ENCODE measurements at regions not wholly inside any gene's neighbourhood (a gene's known extent, or its start where the extent isn't known, plus 50 kb on each side); places are given as distances from the start of the nearest gene placed in this dataset.
"Not testable (repeated sequence)": the region's sequence is repeated elsewhere in the genome, so short reads cannot be mapped to it uniquely, and the experiment has no call there.

DNA sequence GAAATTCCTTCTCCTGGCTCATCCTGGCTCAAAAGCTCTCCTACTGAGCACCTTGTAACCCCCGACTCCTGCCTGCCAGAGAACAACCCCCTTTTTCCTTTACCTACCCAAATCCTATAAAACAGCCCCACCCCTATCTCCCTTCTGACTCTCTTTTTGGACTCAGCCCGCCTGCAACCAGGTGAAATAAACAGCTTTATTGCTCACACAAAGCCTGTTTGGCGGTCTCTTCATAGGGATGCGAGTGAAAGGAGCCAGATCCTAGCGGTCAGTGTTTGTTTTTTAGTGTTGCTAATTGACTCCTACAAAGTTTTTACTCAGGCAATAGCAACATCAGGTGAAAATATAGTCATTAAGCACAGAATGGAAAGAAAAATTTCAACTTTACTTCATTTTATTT is 592.3 kb upstream of the AADAT start:
- DNase-seq = not testable (repeated sequence)

DNA sequence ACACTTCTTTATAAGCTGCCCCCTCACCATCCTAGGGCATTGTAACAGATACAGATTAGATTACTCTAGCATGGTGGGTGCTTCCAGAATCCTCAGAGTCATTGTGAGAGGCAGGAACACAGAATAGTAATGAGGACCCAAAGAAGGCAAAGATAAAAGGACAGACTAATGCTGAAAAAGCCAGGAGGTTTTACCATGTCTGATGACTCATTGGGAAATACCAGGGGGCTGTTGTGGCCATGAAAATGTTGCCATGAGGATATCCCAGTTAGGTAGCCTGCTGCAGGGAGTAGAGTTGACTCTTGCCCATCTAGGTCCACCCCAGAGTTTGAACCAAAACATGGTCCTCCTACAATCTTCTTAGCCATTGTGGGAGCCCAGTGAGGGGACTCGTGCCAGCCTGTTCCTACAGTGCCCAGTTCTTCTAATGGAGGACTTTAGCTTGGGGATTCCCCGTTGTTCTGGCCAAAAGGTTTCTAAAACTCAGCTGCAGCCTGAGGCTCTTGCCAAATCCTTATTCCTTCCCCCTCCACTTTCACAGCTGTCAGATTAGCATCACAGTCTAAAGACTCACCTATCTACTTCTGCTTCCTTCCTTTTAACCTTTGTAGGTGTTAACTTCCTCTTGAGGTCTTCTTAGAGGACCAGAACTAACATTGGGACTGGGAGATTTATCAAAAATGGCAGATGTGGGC is 586.0 kb upstream of the AADAT start:
- peak; percentile 64 for DNase-seq

DNA sequence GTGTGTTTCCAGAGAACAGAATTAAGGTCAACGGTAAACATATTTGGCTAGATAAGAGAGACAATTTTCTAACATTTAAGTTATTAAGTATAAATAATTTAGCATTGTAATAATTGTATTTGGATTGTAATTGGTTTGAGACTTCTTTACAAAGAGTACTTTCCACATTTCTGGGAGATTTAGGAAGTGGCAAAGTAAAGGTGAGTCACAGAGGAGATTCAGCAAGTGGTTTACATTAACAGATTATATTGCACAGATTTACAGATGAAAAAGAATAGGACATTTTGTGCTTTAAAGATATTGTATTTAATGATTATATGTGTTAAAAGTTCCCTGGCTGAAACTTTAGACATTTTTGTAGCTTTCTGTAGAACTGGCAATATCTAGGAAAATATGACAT is 584.4 kb upstream of the AADAT start:
- DNase-seq = peak; percentile 33

DNA sequence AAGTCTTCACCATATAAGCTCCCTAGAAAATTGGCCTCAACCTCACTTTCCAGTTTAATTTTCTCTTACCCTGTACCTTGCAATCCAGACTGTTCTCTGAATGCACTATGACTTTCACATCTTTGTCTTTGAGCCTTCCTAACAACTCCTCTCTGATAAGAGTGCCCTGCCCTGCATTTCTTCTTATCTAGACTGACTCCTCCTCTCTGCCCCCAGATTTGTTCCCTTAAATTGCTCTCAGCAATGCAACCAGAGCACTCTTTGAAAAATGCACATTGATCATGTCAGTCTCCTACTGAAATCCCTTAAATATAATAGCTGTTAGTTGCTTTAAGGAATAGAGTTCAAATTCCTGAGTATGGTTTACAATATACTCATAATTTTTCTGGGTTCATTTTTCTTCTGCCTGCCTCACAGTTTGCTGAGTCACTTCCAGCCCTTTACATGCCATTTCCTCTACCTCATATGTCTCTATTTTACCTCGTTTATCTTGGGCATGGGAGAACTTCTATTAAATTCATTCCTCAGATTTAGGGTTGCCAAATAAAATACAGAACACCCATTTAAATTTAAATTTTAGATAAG is 582.7 kb upstream of the AADAT start:
- DNase-seq = peak; percentile 82

DNA sequence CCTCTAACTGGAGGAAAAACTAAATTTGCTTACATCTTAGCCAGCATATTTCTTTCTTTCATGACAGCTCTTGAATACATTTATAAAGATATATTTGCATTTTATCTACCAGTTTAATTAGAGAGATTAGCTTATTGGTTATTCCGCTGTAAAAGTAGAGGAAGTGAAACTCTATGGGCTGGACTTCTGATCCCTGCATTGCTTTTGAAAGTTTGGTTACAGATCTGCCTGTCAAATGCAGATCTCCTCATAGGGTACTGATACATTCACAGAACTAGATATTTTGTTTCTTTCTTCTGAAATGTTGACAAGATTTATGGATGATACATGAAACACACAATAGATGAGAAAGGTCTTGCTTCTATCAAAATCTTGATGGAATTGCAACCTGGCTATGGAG is 581.4 kb upstream of the AADAT start:
- DNase-seq = no peak

DNA sequence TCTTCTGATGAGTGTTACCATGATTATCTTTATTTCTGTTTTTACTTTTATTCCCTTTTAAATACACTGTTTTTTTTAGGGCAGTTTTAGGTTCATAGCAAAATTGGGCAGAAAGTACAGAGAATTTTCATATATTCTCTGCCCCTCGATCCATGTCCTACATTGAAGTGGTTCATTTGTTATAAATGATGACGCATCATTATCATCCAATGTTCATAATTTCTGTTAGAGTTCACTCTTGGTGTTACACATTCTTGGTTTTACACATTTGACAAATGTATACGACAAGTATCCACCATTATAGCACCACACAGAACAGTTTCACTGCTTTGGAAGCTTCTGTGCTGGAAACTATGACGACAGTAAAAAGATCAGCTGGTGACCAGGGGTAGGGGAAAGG is 578.1 kb upstream of the AADAT start:
- no peak for DNase-seq

DNA sequence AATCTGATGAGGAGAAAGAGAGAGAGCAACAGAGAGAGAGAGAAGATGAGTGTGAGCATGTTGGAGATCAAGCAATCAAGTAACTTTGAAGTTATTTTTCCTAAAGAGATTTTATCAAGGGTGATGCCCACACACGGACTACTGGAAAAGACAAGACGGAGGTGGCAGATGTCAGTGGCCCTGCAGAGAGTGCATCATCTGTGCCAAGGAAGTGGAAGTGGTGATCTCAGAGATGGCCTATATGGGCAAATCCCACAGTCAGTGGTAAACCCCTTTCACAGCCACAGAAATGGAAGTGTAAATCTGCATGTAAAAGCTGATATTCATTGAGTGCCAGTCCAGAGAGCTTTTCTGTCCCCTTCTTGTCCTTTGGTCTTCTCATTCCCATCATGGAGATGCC is 577.2 kb upstream of the AADAT start:
- DNase-seq = no peak

DNA sequence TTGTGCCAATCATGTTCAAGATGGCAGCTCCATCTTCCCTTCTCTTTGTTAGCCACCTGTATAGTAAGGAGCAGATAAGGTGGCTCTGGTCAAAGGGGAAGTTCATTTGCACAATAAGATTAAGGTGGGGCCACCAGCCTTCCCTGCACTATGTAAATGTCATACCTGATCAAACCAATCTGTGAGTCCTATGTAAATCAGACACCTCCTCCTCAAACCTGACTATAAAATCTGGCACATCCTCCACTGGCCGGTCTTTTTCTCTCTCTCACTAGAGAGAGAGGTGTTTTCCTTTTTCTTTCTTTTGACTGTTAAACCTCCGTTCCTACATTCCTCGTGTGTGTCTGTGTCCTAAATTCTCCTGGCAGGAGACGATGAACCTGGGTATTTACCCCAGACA is 572.5 kb upstream of the AADAT start:
- DNase-seq = no peak

DNA sequence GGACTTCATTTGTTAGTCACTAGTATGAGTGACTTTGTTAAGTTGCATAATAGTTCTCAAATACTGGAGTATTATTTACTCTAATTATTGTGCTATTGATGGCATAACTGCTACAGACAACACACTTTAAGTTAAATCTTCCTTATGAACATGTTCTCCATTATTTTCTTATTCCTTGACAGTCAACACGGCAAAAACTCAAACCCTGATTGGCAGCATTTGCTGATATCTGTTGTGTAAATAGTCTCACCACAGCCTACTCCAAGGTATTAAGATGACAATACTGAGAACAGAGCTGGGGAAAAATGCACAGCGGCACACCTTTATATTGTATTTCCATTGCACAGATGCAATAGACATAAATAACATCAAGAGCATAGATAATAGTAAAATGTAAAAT is 568.0 kb upstream of the AADAT start:
- DNase-seq = no peak

DNA sequence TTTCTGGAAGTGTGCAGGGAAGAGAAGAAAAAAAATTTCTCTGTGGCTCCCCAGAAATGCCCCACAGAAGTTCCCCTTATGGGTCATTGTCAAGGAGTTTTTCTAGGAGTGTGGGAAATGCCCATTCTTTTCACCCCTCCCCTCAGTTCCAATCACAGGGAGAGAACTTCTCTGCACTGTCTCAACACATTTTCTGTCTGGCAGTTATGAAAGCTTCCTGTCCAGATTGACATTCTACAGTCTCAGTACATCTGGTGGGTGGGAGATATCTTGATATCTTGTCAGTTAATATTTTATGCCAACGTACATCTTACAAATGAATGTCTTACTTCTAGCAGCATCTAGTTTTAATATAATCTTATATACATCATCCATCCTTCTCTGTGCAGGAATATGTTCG is 566.8 kb upstream of the AADAT start:
- no peak for DNase-seq

DNA sequence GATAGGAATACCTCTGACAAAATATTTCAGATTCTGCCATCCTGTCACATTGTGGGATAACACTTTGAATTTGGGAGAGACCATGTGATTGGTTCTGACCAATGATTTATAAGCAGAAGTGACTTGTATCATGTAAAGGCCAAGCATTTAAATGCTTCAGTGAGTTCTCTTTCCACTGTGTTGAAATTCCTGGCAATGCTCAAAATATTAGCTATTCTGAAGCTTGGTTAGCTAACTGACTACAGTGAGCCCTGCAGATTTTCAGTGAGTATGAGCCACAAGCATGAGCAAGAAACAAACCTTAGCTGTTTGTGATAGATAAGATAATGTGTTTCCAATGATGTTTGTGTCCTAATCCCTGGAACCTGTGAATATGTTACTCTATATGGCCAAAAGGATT is 562.8 kb upstream of the AADAT start:
- no peak for DNase-seq

DNA sequence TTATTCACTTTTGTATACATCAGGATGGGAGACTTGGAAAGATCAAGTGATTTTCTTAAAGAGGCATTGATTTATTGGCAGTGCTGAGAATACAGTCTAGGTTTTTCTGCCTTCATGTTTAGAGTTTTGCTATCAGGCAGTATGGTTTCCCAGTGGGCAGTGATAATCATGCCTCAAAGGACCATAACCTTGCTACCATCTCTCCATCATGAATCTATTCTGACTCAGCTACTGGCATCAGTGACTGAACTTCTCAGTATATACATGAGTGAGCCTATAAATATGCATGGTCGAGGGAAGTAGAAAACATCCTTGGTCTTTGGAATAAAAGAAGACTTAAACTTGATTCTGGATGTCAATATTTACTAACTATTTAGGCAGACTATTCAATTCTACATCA is 562.0 kb upstream of the AADAT start:
- peak; percentile 66 for DNase-seq

DNA sequence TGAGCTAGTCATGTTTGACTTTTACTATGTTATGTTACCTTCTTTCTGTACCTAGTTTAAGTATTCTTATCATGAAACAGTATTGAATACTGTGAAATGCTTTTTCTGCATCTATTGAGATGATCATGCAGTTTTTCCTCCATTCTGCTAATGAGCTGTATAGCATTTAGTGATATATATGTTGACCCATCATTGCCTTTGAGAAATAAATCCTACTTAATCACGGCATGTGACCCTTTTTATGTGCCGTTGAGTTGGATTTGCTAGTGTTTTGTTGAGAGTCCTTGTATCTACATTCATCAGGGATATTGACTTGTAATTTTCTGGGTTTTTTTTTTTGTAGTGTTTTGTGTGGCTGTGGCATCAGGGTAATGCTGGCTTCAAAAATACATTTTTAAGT is 537.7 kb upstream of the AADAT start:
- no peak for DNase-seq

DNA sequence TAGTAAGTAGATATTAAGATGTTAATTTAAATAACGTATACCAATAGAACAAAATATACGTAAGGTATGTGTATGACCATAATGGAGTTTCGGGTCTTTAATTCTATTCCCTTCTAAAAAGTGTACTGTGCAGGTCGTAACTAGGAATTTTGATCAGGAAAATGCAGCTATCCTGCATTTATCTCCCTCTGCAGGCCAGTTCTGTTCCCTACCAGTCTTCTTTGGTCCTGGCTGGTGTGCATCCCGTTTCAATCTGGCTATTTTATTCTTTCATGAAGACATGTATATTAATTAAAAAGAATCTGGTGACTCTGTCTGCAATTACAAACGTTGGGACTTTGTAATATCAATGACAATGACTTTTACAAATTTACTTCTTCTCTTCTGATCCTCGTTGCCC is 534.1 kb upstream of the AADAT start:
- no peak for DNase-seq

DNA sequence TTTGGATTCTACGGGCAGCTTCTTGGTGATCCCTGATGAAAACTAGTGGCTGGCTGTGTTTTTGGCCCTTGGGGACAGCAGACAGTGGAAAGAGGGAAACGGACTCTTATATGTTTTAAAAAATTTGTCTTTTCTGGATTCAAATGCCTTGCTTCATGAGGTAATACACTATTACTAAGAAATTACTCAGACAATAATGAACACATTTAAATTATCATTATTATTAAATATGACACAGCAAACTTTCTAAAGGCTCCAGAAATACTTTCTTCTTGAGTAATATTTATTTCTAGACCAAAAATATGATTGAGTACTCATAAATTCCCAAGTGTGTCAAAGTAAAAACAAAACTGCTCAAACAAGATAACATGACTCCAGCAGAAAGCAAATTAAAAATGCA is 520.7 kb upstream of the AADAT start:
- DNase-seq = peak; percentile 29

DNA sequence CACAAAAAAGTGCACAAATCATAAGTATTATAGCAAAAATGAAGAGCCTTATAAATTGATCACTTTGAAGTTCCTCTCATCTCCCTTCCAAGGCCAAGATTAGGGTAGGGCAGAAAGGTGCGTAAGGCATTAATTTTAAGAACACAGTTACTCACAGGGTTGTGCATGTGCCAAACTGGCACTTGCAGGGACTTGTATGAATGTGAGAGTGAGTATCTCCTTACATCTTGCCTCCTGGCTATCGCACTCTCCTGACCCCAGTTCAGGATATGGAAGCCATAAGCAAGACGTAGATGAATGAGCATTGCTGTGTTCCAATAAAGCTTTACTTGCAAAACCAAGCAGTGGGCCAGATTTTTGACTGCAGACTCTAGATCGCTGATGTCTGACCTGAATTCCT is 510.1 kb upstream of the AADAT start:
- DNase-seq = no peak

DNA sequence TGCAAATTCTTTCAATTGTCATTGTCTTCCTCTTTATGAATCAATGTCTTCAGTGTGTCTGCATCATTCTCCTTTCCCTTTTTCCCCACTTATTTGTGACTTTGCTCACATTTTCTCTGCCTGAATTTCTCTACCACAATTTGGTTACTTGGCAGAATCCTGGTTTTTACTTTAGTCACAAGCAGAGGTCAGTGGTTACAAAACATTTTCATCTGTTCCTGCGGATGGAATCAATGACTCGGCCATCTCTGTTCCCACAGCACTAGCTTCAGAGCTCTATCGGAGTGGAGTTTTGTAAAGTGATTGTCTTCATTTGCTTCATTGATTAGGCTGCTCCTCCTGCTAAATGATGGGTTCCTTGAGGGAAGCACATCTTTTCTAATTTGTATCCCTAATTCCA is 501.3 kb upstream of the AADAT start:
- DNase-seq = peak; percentile 13

DNA sequence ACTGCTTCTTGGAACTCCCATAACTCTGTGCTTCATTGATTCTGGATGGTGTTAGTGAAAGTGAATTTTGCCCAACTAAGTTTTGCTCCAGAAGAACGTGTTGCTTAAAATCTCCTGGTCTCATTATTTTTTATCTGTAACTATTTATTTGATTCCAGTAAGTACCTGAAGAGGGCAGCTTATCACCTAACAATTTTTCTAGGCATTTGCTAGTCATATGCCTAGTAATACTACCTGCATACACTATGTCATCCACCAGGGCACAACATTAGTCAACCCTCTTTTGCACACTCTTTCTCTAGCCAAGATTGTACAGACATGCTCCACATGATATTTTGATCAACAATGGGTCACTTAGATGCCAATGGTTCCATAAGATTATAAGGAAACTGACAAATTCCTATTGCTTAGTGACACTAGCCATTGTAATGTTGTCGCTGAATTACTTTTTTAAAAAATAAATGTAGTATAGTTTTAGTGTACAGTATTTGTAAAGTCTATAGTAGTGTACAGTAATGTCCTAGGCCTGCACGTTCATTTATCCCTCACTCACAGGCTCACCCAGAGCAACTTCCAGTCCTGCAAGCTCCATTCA is 499.9 kb upstream of the AADAT start:
- DNase-seq = peak; percentile 41

DNA sequence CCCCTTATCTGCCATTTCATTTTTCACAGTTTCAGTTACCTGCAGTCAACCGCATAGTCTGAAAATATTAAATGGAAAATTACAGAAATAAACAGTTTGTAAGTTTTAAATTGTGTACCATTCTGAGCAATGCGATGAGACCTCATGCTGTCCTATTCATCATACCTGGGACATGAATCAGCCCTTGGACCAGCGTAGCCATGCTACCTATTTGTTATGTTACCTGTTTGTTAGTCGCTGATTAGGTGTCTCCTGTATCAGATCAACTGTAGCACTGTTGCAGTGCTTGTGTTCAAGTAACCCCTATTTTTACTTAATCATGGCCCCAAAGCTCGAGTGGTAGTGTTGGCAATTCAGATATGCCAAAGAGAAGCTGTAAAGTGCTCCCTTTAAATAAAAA is 492.2 kb upstream of the AADAT start:
- DNase-seq = no peak

DNA sequence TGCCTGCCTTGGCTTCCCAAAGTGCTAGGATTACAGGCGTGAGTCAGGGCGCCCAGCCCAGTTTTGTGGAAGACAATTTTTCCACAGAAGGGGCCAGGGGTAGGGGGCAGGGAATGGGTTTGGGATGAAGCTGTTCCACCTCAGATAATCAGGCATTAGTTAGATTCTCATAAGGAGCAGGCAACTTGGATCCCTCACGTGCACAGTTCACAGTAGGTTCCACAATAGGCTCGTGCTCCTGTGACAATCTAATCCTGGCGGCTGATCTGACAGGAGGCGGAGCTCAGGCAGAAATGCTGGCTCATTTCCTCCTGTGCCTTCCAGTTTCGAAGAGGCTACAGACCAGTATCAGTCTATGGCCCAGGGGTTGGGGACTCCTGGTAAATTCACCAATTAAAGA is 491.6 kb upstream of the AADAT start:
- no peak for DNase-seq

DNA sequence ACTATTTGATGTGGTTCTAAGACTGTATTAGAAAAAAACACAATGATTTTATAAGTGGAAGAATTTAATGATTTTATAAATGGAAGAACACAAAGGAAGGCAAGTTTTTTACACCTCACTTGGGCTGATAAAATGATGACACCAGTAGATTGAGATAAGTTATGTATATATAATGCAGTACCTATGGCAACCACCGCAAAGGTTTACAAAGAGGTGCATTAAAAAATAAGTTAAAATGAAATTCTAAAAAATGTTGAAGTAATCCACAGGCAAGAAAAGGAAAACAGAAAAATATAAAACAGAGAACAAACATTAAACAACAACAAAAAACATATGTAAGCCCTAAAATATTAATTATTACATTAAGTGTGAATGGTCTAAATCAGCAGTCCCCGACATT is 490.9 kb upstream of the AADAT start:
- no peak for DNase-seq

DNA sequence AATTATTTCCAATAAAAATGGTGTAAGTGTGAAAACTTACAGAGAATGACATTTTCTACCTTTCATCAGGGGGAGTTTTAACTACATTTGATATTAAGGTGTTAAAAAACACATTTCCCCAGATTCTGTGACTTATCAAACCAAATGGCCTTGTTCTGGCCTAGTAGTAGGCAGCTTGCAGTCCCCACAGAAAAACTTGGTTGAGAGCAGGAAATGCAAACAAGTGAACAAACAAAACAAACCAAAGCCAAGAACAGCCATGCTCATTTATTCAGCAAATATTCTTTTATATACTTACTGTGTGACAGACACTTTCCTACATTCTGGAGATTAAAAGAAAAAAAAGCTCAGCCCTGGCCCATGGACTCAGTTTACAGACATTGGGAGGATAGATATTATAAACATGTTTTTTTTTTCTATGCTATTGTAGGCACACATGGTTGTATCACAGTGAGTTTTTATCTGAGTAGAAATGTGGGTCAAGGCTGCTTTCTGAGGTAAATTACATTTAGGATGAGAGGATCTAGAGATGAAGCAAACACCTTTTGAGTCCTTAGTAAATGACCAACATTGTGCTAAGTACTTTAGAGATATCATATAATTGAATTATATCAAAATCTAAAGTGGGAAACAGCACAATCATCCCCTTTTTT is 449.2 kb upstream of the AADAT start:
- no peak for DNase-seq

DNA sequence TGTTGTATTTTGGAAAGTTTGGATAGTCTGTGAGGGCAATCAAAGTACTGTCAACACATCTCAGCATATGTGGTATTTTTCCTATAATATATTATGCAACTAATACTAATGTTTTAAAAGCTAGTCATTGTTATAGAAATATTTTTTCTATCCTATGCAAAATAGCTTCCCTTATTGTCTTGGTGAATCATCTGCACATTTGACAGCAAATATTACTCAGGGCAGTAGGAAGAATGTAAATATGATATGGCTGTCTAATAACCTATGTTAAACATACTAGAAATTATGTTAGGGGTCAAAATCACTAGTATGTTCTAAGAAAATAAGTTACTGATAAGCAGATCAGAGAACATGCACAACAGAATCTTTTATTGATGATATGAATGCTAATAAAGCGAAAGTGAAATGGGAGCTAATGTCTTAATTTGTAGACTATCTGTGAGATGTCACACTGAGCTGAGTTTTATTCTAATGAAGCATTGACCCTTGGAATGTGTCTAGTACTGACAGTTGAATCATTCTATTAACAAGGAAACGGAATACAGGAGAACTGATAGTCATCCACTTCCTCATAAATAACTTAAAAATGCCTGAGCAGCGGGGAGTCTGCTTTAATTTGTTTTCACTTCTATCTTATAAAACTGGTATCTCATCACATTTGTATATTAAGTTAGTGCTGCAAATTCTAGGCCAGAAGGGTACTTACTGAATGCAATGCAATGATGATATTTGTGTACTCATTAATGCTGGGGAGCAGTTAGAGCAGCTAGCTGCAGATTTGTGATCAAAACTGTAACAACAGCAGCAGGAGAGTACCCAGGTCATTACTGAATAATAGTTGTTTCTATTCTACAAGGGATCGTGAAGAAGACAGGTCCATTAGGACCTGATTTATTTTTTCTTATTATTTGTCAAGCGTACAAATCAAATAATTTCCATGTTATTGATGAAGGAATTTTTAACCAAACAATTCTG is 440.3 kb upstream of the AADAT start:
- DNase-seq = peak; percentile 35

Data from fibroblast of skin of right biceps (primary cell).